ENCODE measurements at regions not wholly inside any gene's neighbourhood (a gene's known extent, or its start where the extent isn't known, plus 50 kb on each side); places are given as distances from the start of the nearest gene placed in this dataset.

DNA sequence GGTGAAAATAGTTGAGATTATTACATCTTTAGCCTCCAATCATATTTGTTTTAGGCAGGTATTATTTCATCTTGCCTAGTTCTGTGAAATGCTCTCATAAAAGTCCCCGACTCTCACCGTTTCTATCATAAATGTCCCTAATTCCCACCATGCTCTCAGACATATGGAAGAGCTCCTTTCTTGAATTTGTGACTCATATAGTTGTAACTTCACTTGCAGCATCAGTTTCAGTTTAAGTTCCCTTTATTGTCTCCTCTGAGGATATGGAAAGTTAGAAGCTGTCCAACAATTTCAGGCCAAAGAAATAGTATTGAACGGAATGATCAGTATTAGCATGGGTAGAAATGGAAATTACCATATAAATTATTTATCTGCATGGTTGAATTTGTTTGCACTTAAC is 187.5 kb upstream of the NR4A3 start:
- TF ChIP-seq EZH2 (IDR thresholded peaks at IDR 0.05; ENCODE audit: borderline replicate concordance, low read length): no peak
- no peak for TF ChIP-seq CTCF (IDR thresholded peaks at IDR 0.05; ENCODE audit: low read length)
- H2AFZ ChIP-seq (ENCODE audit: low read length): no peak overlapping the region
- no peak overlapping the region for H3K27ac ChIP-seq (ENCODE audit: low read depth, low read length, poor library complexity, severe bottlenecking)

DNA sequence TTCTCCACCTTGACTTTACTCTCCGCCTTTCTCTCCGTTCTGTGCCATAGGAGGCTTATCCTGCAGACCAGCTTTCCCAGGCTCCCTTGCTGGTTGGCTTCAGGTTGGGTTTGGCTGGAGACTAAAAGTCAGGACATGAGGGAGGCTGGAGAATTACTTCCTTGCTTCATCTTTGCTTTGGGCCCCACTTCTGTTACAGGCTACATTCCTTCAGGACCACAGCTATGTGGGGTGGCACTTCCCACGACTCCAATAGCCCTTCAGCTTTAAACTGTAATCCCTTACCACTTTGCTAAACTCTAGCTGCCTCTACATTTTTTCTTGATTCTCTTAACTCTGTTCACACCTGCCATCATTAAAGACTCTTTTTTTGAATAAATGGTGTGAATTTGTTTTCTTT is 186.7 kb upstream of the NR4A3 start:
- Histone ChIP-seq H3K9ac (ENCODE audit: low read length) (no peak overlapping the region), H3K27ac (ENCODE audit: low read depth, low read length, poor library complexity, severe bottlenecking) (no peak overlapping the region)
- no peak for TF ChIP-seq CTCF (IDR thresholded peaks at IDR 0.05; ENCODE audit: low read length)
- no peak for TF ChIP-seq EZH2 (IDR thresholded peaks at IDR 0.05; ENCODE audit: borderline replicate concordance, low read length)

More for the DNA sequence above, 187.5 kb upstream of the NR4A3 start:
- Histone ChIP-seq H3K79me2 (ENCODE audit: insufficient read depth, low read length) (no peaks in the 10 kb centered on the region), H3K9me2 (ENCODE audit: low read depth, low read length) (no peaks in the 10 kb centered on the region), H3K4me3 (ENCODE audit: low read depth, low read length, poor library complexity, severe bottlenecking) (no peak overlapping the region), H4K20me1 (ENCODE audit: insufficient read depth, low read length) (no peaks in the 10 kb centered on the region), H3K9me3 (ENCODE audit: low read length) (no peaks in the 10 kb centered on the region), H3K4me2 (ENCODE audit: low read length) (no peak overlapping the region), H3K4me1 (ENCODE audit: insufficient read depth, low read length, severe bottlenecking) (peaks cover 22% of the 10 kb centered on the region), H3F3A (ENCODE audit: insufficient read depth, low read length) (no peaks in the 10 kb centered on the region), H3K9ac (ENCODE audit: low read length) (no peak overlapping the region), H3K36me3 (ENCODE audit: insufficient read depth, low read length) (no peaks in the 10 kb centered on the region), H3K27me3 (ENCODE audit: insufficient read depth, low read length) (no peaks in the 10 kb centered on the region)

GRCh38 chr9:99637641-99638040 is 184.0 kb upstream of the NR4A3 start:
- H3K4me3 ChIP-seq (ENCODE audit: low read depth, low read length, poor library complexity, severe bottlenecking): no peak overlapping the region
- TF ChIP-seq CTCF (IDR thresholded peaks at IDR 0.05; ENCODE audit: low read length) (no peak), EZH2 (IDR thresholded peaks at IDR 0.05; ENCODE audit: borderline replicate concordance, low read length) (no peak)
- H3K9me3 ChIP-seq (ENCODE audit: low read length): 0 out of 2 replicates have a peak, but pooled peaks cover 5% of the 10 kb centered on the region
- peaks cover 10% of the 10 kb centered on the region for H3K4me1 ChIP-seq (ENCODE audit: insufficient read depth, low read length, severe bottlenecking)
- H3K4me2 ChIP-seq (ENCODE audit: low read length): no peak overlapping the region
- H3K79me2 ChIP-seq (ENCODE audit: insufficient read depth, low read length): no peaks in the 10 kb centered on the region
- H2AFZ ChIP-seq (ENCODE audit: low read length): no peak overlapping the region
- H3K9me2 ChIP-seq (ENCODE audit: low read depth, low read length): no peaks in the 10 kb centered on the region
- no peak overlapping the region for H3K9ac ChIP-seq (ENCODE audit: low read length)
- no peaks in the 10 kb centered on the region for H3F3A ChIP-seq (ENCODE audit: insufficient read depth, low read length)
- no peak overlapping the region for H3K27ac ChIP-seq (ENCODE audit: low read depth, low read length, poor library complexity, severe bottlenecking)
- H4K20me1 ChIP-seq (ENCODE audit: insufficient read depth, low read length): no peaks in the 10 kb centered on the region
- H3K27me3 ChIP-seq (ENCODE audit: insufficient read depth, low read length): no peaks in the 10 kb centered on the region
- H3K36me3 ChIP-seq (ENCODE audit: insufficient read depth, low read length): no peaks in the 10 kb centered on the region

More for the DNA sequence above, 186.7 kb upstream of the NR4A3 start:
- Histone ChIP-seq H3K79me2 (ENCODE audit: insufficient read depth, low read length) (no peaks in the 10 kb centered on the region), H2AFZ (ENCODE audit: low read length) (no peak overlapping the region), H3K4me1 (ENCODE audit: insufficient read depth, low read length, severe bottlenecking) (peaks cover 14% of the 10 kb centered on the region), H3K9me2 (ENCODE audit: low read depth, low read length) (no peaks in the 10 kb centered on the region), H3K27me3 (ENCODE audit: insufficient read depth, low read length) (no peaks in the 10 kb centered on the region), H3K4me2 (ENCODE audit: low read length) (no peak overlapping the region), H3K9me3 (ENCODE audit: low read length) (no peaks in the 10 kb centered on the region), H3F3A (ENCODE audit: insufficient read depth, low read length) (no peaks in the 10 kb centered on the region), H3K36me3 (ENCODE audit: insufficient read depth, low read length) (no peaks in the 10 kb centered on the region), H3K4me3 (ENCODE audit: low read depth, low read length, poor library complexity, severe bottlenecking) (no peak overlapping the region), H4K20me1 (ENCODE audit: insufficient read depth, low read length) (no peaks in the 10 kb centered on the region)
